WTC11 (cell line): ENCODE measurements at regions not wholly inside any gene's neighbourhood (a gene's known extent, or its start where the extent isn't known, plus 50 kb on each side); places are given as distances from the start of the nearest gene placed in this dataset.

Experiments
- ATAC-seq: fragments of 200-7000 bp; cut with Tn5 transposase; 2 replicates; pipeline ENCODE4 v1.10.0; 2021; ENCODE audit warnings: mild to moderate bottlenecking, moderate library complexity
- CTCF ChIA-PET: fragments of 300-600 bp; sonication (Branson Sonifier 250); formaldehyde crosslinking; loops from one replicate; lab custom pipeline; 2021; ENCODE audit warnings: antibody characterized with exemption; lab: Charles Lee
- POLR2A ChIA-PET: fragments of 350-600 bp; sonication (Branson Sonifier 250); formaldehyde crosslinking; loops from one replicate; lab custom pipeline; 2021; ENCODE audit warnings: antibody characterized with exemption; lab: Charles Lee
- DNase-seq: peaks from one replicate; pipeline ENCODE4 v3.0.0; 2021; ENCODE audit warnings: low spot score
- H3K27ac Mint-ChIP-seq: 2 replicates; pipeline ENCODE4 v1.8.0; 2021; ENCODE audit warnings: mixed read lengths
- H3K27me3 Mint-ChIP-seq: 2 replicates; pipeline ENCODE4 v1.8.0; 2021; ENCODE audit warnings: low read depth, mild to moderate bottlenecking, moderate library complexity, mixed read lengths
- H3K36me3 Mint-ChIP-seq: 2 replicates; pipeline ENCODE4 v1.8.0; 2021; ENCODE audit warnings: mixed read lengths
- H3K4me1 Mint-ChIP-seq: 2 replicates; pipeline ENCODE4 v1.8.0; 2022; ENCODE audit warnings: mixed read lengths
- H3K4me3 Mint-ChIP-seq: 2 replicates; pipeline ENCODE4 v1.8.0; 2021; ENCODE audit warnings: mild to moderate bottlenecking, moderate library complexity, mixed read lengths
- H3K9me3 Mint-ChIP-seq: 2 replicates; pipeline ENCODE4 v1.8.0; 2021; ENCODE audit warnings: mixed read lengths
- AFF4 ChIP-seq: sonication (generic); formaldehyde crosslinking; IDR thresholded peaks from 2 replicates; pipeline ENCODE4 v1.8.1; 2023; ENCODE audit warnings: mild to moderate bottlenecking, missing genetic modification reagents, borderline replicate concordance
- CBFB ChIP-seq: sonication (generic); formaldehyde crosslinking; IDR thresholded peaks from 2 replicates; pipeline ENCODE4 v1.8.1; 2022; ENCODE audit warnings: mild to moderate bottlenecking, low read depth, missing genetic modification reagents
- ETV6 ChIP-seq: sonication (generic); formaldehyde crosslinking; IDR thresholded peaks from 2 replicates; pipeline ENCODE4 v1.8.1; 2022; ENCODE audit warnings: mild to moderate bottlenecking, missing genetic modification reagents
- FOXJ3 ChIP-seq: sonication (generic); formaldehyde crosslinking; IDR thresholded peaks from 2 replicates; pipeline ENCODE4 v1.9.0; 2021; ENCODE audit warnings: missing genetic modification reagents, mild to moderate bottlenecking, borderline replicate concordance
- FOXK1 ChIP-seq: sonication (generic); formaldehyde crosslinking; IDR thresholded peaks from 2 replicates; pipeline ENCODE4 v1.8.0; 2022; ENCODE audit warnings: mild to moderate bottlenecking, moderate library complexity, missing genetic modification reagents
- GTF2I ChIP-seq: fragments of 250-450 bp; sonication (Bioruptor Pico); conservative IDR thresholded peaks from 2 replicates; pipeline ENCODE4 v1.4.0; 2021; ENCODE audit warnings: mild to moderate bottlenecking
- KAT7 ChIP-seq: sonication (generic); formaldehyde crosslinking; IDR thresholded peaks from 2 replicates; pipeline ENCODE4 v1.8.1; 2023; ENCODE audit warnings: missing genetic modification reagents, mild to moderate bottlenecking, borderline replicate concordance
- MXD4 ChIP-seq: fragments of 250-450 bp; sonication (Bioruptor Pico); IDR thresholded peaks from 2 replicates; pipeline ENCODE4 v1.8.0; 2021; ENCODE audit warnings: mild to moderate bottlenecking, moderate library complexity, borderline replicate concordance
- NFYB ChIP-seq: sonication (generic); formaldehyde crosslinking; conservative IDR thresholded peaks from 2 replicates; pipeline ENCODE4 v1.8.0; 2022; ENCODE audit warnings: low read depth, missing genetic modification reagents
- NR3C1 ChIP-seq: sonication (generic); formaldehyde crosslinking; conservative IDR thresholded peaks from 2 replicates; pipeline ENCODE4 v1.8.1; 2023; ENCODE audit warnings: low read depth, mild to moderate bottlenecking, missing genetic modification reagents
- SP1 ChIP-seq: sonication (generic); formaldehyde crosslinking; conservative IDR thresholded peaks from 2 replicates; pipeline ENCODE4 v1.8.1; 2022; ENCODE audit warnings: missing genetic modification reagents
- TEAD1 ChIP-seq: sonication (generic); formaldehyde crosslinking; IDR thresholded peaks from 2 replicates; pipeline ENCODE4 v1.8.0; 2022; ENCODE audit warnings: mild to moderate bottlenecking, missing genetic modification reagents
- ZNF263 ChIP-seq: sonication (generic); formaldehyde crosslinking; IDR thresholded peaks from 2 replicates; pipeline ENCODE4 v1.8.1; 2022; ENCODE audit warnings: low read depth, mild to moderate bottlenecking, moderate library complexity, missing genetic modification reagents
- ZNF423 ChIP-seq: fragments of 250-450 bp; sonication (Bioruptor Pico); IDR thresholded peaks from 2 replicates; pipeline ENCODE4 v2.1.2; 2022; ENCODE audit warnings: mild to moderate bottlenecking, moderate library complexity
- TF ChIP-seq, protein P1 (sequence below): sonication (generic); formaldehyde crosslinking; IDR thresholded peaks from 2 replicates; pipeline ENCODE4 v1.8.0; 2023; ENCODE audit warnings: mild to moderate bottlenecking, missing genetic modification reagents
- TF ChIP-seq, protein P2 (sequence below): sonication (generic); formaldehyde crosslinking; IDR thresholded peaks from 2 replicates; pipeline ENCODE4 v1.8.1; 2023; ENCODE audit warnings: mild to moderate bottlenecking, missing genetic modification reagents
- TF ChIP-seq, protein P3 (sequence below): sonication (generic); formaldehyde crosslinking; conservative IDR thresholded peaks from 2 replicates; pipeline ENCODE4 v1.8.1; 2023; ENCODE audit warnings: mild to moderate bottlenecking, low read depth, missing genetic modification reagents, moderate library complexity

DNA sequence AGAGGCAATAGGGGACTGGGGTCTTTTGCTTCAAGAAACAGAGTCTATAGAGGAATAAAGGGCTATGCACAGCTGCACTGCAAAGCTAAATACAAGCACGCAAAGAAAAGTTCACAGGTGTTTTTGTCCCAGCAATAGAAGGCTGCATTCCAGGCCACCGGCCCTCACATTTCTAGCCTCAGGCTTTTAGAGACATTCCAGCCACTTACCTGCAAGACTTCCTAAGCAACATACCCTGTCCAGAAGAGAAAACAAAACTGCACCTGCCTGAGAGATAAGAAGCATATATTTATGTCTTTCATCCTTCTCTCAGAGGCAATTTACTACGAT, 220.5 kb downstream of the OPA1 start:
- ChIA-PET CTCF (interaction anchor here (0.9 to 2.1 kb wide), 4 partner anchors 33 to 583 kb away, joined by 3 to 10 read pairs (median 6); no protein-coding TSS in a partner anchor), POLR2A (interaction anchor here (0.6 kb wide), 1 partner anchor 510 kb away, joined by 3 read pairs; no protein-coding TSS in a partner anchor)
- Mint-ChIP-seq H3K4me1 (peaks cover 93% of the 10 kb centered on the region), H3K9me3 (no peaks in the 10 kb centered on the region), H3K27ac (peak overlapping the region; percentile 99), H3K36me3 (no peaks in the 10 kb centered on the region), H3K4me3 (peak overlapping the region; percentile 16), H3K27me3 (peaks cover 10% of the 10 kb centered on the region)
- ATAC-seq (no peak), DNase-seq (no peak)
- TF ChIP-seq ZNF263 (CRISPR knock-in tag) = no peak
- 0 out of 2 replicates have a peak, but pooled peaks have one; percentile 12 for TF ChIP-seq ETV6 (CRISPR knock-in tag)
- TF ChIP-seq NFYB (CRISPR knock-in tag) = 0 out of 2 replicates have a peak, but pooled peaks have one; percentile 2

DNA sequence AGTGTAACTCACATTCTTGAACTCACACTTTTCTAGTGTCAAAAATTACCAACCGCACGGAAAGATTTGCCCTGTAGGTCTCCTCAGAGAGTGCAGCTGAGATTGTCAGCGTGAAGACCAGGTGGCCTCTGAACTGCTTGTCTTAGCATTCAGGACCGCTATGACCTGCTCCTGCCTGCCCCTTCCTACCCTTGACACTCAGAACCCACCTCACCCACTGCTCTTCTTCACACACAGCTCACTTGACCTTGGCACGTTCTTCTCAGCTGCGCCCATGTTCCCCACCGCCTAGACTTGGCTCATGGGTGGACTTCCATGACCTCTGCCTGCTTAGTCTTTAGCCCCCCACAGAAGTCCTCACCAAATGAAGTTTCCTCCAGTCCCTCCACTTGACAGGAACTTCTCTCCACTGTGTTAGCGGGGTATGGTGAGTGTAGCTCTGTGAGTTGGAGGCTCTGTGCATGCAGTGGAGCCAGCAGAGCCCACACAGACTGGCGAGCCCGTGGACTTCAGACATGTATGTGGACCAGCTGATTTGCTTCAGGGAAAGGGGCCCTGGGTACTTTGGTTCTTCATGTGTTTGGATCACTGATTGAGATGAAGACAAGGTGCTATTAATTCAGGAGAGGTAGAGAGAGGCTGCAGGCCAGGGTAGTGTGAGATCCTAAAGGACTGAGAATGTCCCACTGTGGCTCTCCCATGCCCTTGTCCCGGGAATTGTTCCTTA, 221.3 kb downstream of the OPA1 start:
- DNase-seq (no peak), ATAC-seq (no peak)
- no peak for TF ChIP-seq FOXJ3
- CTCF ChIA-PET = interaction anchor here (1.9 kb wide), 1 partner anchor 33 kb away, joined by 6 read pairs; no protein-coding TSS in a partner anchor
- H3K9me3 Mint-ChIP-seq = no peaks in the 10 kb centered on the region
- 0 out of 2 replicates have a peak overlapping the region, but pooled peaks have one; percentile 20 for H3K4me3 Mint-ChIP-seq
- POLR2A ChIA-PET = interaction anchor here (0.5 kb wide), 1 partner anchor 22 kb away, joined by 3 read pairs; no protein-coding TSS in a partner anchor
- H3K27me3 Mint-ChIP-seq = peaks cover 4% of the 10 kb centered on the region; the same call in 1 of the 2 replicates
- no peaks in the 10 kb centered on the region for H3K36me3 Mint-ChIP-seq
- H3K27ac Mint-ChIP-seq = peak overlapping the region; percentile 99
- peaks cover 93% of the 10 kb centered on the region for H3K4me1 Mint-ChIP-seq

GRCh38 chr3:193815246-193816027, 222.4 kb downstream of the OPA1 start:
- Mint-ChIP-seq H3K9me3 (no peaks in the 10 kb centered on the region), H3K27ac (peak overlapping the region; percentile 77), H3K36me3 (no peaks in the 10 kb centered on the region), H3K27me3 (peaks cover 4% of the 10 kb centered on the region; the same call in 1 of the 2 replicates), H3K4me1 (peaks cover 92% of the 10 kb centered on the region), H3K4me3 (peak overlapping the region; percentile 35)
- ATAC-seq = no peak
- ChIA-PET POLR2A (no interaction called here), CTCF (interaction anchor here (1.3 to 3.3 kb wide), 4 partner anchors 27 to 500 kb away, joined by 3 to 13 read pairs (median 8); no protein-coding TSS in a partner anchor)
- no peak for DNase-seq
- TF ChIP-seq TEAD1 (CRISPR knock-in tag) (0 out of 2 replicates have a peak, but pooled peaks have one; percentile 31), ZNF423 (peak; percentile 82), SP1 (CRISPR knock-in tag) (peak; percentile 39; the same call in 1 of the 2 replicates), GTF2I (CRISPR knock-in tag) (no peak), AFF4 (no peak), FOXK1 (CRISPR knock-in tag) (no peak), MXD4 (CRISPR knock-in tag) (no peak), CBFB (no peak; the same call in 1 of the 2 replicates), NR3C1 (CRISPR knock-in tag) (no peak), KAT7 (CRISPR knock-in tag) (no peak)
- TF ChIP-seq, protein P1, sequence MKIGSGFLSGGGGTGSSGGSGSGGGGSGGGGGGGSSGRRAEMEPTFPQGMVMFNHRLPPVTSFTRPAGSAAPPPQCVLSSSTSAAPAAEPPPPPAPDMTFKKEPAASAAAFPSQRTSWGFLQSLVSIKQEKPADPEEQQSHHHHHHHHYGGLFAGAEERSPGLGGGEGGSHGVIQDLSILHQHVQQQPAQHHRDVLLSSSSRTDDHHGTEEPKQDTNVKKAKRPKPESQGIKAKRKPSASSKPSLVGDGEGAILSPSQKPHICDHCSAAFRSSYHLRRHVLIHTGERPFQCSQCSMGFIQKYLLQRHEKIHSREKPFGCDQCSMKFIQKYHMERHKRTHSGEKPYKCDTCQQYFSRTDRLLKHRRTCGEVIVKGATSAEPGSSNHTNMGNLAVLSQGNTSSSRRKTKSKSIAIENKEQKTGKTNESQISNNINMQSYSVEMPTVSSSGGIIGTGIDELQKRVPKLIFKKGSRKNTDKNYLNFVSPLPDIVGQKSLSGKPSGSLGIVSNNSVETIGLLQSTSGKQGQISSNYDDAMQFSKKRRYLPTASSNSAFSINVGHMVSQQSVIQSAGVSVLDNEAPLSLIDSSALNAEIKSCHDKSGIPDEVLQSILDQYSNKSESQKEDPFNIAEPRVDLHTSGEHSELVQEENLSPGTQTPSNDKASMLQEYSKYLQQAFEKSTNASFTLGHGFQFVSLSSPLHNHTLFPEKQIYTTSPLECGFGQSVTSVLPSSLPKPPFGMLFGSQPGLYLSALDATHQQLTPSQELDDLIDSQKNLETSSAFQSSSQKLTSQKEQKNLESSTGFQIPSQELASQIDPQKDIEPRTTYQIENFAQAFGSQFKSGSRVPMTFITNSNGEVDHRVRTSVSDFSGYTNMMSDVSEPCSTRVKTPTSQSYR = peak; percentile 71
- TF ChIP-seq, protein P2, sequence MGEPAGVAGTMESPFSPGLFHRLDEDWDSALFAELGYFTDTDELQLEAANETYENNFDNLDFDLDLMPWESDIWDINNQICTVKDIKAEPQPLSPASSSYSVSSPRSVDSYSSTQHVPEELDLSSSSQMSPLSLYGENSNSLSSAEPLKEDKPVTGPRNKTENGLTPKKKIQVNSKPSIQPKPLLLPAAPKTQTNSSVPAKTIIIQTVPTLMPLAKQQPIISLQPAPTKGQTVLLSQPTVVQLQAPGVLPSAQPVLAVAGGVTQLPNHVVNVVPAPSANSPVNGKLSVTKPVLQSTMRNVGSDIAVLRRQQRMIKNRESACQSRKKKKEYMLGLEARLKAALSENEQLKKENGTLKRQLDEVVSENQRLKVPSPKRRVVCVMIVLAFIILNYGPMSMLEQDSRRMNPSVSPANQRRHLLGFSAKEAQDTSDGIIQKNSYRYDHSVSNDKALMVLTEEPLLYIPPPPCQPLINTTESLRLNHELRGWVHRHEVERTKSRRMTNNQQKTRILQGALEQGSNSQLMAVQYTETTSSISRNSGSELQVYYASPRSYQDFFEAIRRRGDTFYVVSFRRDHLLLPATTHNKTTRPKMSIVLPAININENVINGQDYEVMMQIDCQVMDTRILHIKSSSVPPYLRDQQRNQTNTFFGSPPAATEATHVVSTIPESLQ (CRISPR knock-in tag) = no peak
- TF ChIP-seq, protein P3, sequence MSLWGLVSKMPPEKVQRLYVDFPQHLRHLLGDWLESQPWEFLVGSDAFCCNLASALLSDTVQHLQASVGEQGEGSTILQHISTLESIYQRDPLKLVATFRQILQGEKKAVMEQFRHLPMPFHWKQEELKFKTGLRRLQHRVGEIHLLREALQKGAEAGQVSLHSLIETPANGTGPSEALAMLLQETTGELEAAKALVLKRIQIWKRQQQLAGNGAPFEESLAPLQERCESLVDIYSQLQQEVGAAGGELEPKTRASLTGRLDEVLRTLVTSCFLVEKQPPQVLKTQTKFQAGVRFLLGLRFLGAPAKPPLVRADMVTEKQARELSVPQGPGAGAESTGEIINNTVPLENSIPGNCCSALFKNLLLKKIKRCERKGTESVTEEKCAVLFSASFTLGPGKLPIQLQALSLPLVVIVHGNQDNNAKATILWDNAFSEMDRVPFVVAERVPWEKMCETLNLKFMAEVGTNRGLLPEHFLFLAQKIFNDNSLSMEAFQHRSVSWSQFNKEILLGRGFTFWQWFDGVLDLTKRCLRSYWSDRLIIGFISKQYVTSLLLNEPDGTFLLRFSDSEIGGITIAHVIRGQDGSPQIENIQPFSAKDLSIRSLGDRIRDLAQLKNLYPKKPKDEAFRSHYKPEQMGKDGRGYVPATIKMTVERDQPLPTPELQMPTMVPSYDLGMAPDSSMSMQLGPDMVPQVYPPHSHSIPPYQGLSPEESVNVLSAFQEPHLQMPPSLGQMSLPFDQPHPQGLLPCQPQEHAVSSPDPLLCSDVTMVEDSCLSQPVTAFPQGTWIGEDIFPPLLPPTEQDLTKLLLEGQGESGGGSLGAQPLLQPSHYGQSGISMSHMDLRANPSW (CRISPR knock-in tag) = 0 out of 2 replicates have a peak, but pooled peaks have one; percentile 53
